ENCODE measurements at regions not wholly inside any gene's neighbourhood (a gene's known extent, or its start where the extent isn't known, plus 50 kb on each side); places are given as distances from the start of the nearest gene placed in this dataset.
"Not testable (repeated sequence)": the region's sequence is repeated elsewhere in the genome, so short reads cannot be mapped to it uniquely, and the experiment has no call there.

- no peak for DNase-seq
Observed at GRCh38 chr10:45198486-45199204, 116.8 kb downstream of the OR13A1 start.

GRCh38 chr10:45199205-45199740 lies 116.1 kb downstream of the OR13A1 start:
- no peak for DNase-seq

- no peak for DNase-seq
Observed at GRCh38 chr10:45201271-45201670, 114.1 kb downstream of the OR13A1 start.

GRCh38 chr10:45202242-45202641 lies 113.2 kb downstream of the OR13A1 start:
- no peak for DNase-seq

GRCh38 chr10:45204954-45205775 lies 110.2 kb downstream of the OR13A1 start:
- no peak for DNase-seq

- no peak for DNase-seq
Observed at GRCh38 chr10:45209888-45210287, 105.5 kb downstream of the OR13A1 start.

- no peak for DNase-seq
Observed at GRCh38 chr10:45211576-45211975, 103.8 kb downstream of the OR13A1 start.

GRCh38 chr10:45219416-45219815 lies 96.0 kb downstream of the OR13A1 start:
- DNase-seq, result no peak

- DNase-seq, result no peak
Observed at GRCh38 chr10:45220931-45221330, 94.5 kb downstream of the OR13A1 start.

GRCh38 chr10:45224219-45224841 lies 91.1 kb downstream of the OR13A1 start:
- DNase-seq, result no peak

- no peak for DNase-seq
Observed at GRCh38 chr10:45227042-45227441, 88.4 kb downstream of the OR13A1 start.

GRCh38 chr10:45227456-45227855 lies 88.0 kb downstream of the OR13A1 start:
- no peak for DNase-seq

- no peak for DNase-seq
Observed at GRCh38 chr10:45229823-45230222, 85.6 kb downstream of the OR13A1 start.

- DNase-seq, result not testable (repeated sequence)
Observed at GRCh38 chr10:45235260-45235769, 80.1 kb downstream of the OR13A1 start.

GRCh38 chr10:45235798-45236220 lies 79.6 kb downstream of the OR13A1 start:
- no peak for DNase-seq

GRCh38 chr10:45238896-45239295 lies 76.5 kb downstream of the OR13A1 start:
- DNase-seq, result no peak

GRCh38 chr10:45239642-45240041 lies 75.8 kb downstream of the OR13A1 start:
- DNase-seq, result no peak

- DNase-seq, result no peak
Observed at GRCh38 chr10:45241865-45242520, 73.4 kb downstream of the OR13A1 start.

GRCh38 chr10:45243261-45243660 lies 72.1 kb downstream of the OR13A1 start:
- no peak for DNase-seq

GRCh38 chr10:45246522-45246921 lies 68.9 kb downstream of the OR13A1 start:
- no peak for DNase-seq

- DNase-seq, result peak; percentile 24
Observed at GRCh38 chr10:45249978-45250693, 65.3 kb downstream of the OR13A1 start.

- DNase-seq, result not testable (repeated sequence)
Observed at GRCh38 chr10:45250694-45251075, 64.7 kb downstream of the OR13A1 start.

Data from SHP77 treated with DMSO at 0.1 percent for 48 hours (cell line).